Ishikawa (cell line): ENCODE measurements at regions not wholly inside any gene's neighbourhood (a gene's known extent, or its start where the extent isn't known, plus 50 kb on each side); places are given as distances from the start of the nearest gene placed in this dataset.

ENCODE experiments used
- CREB1 ChIP-seq: IDR thresholded peaks from 2 replicates; pipeline ENCODE4 v1.6.1; 2012; ENCODE audit warnings: low read depth
- EP300 ChIP-seq: IDR thresholded peaks from 2 replicates; pipeline ENCODE4 v1.6.1; 2012; ENCODE audit warnings: borderline replicate concordance
- RAD21 ChIP-seq: IDR thresholded peaks from 2 replicates; pipeline ENCODE4 v1.6.1; 2012; ENCODE audit warnings: low read depth
- TAF1 ChIP-seq: IDR thresholded peaks from 2 replicates; pipeline ENCODE4 v1.6.1; 2012; ENCODE audit warnings: low read depth, mild to moderate bottlenecking
- TEAD4 ChIP-seq: IDR thresholded peaks from 2 replicates; pipeline ENCODE4 v1.6.1; 2012
- YY1 ChIP-seq: IDR thresholded peaks from 2 replicates; pipeline ENCODE4 v1.6.1; 2012; ENCODE audit warnings: low read depth
- ZBTB7A ChIP-seq: IDR thresholded peaks from 2 replicates; pipeline ENCODE4 v1.6.1; 2012; ENCODE audit warnings: low read depth

GRCh38 chr4:82260632-82261031 is 113.2 kb downstream of the HNRNPD start:
- TF ChIP-seq TAF1 (no peak), EP300 (no peak), TEAD4 (no peak), CREB1 (no peak), YY1 (no peak), ZBTB7A (no peak), RAD21 (no peak)
